Peyer's patch (tissue), 4 donors: ENCODE measurements at regions not wholly inside any gene's neighbourhood (a gene's known extent, or its start where the extent isn't known, plus 50 kb on each side); places are given as distances from the start of the nearest gene placed in this dataset.

ENCODE experiments used
- DNase-seq, 3 donors: peaks; one replicate each; pipeline ENCODE4 v3.0.0-alpha.2; 2017 to 2019
- H3K27ac ChIP-seq, 4 donors: fragments of 200-600 bp; sonication (generic); one replicate each; pipeline ENCODE4 v1.5.1; 2016 to 2019
- H3K27me3 ChIP-seq, 2 donors: fragments of 200-600 bp; sonication (generic); one replicate each; pipeline ENCODE4 v1.5.1; 2019
- H3K36me3 ChIP-seq, 3 donors: fragments of 200-600 bp; sonication (generic); one replicate each; pipeline ENCODE4 v1.5.1; 2016 to 2019
- H3K4me1 ChIP-seq, 4 donors: fragments of 200-600 bp; sonication (generic); one replicate each; pipeline ENCODE4 v1.5.1; 2016 to 2019
- H3K4me3 ChIP-seq, 4 donors: fragments of 200-600 bp; sonication (generic); 1 replicate in 3 of 4; 2 replicates in 1 of 4; pipeline ENCODE4 v1.5.1; 2016 to 2019; ENCODE audit warnings: mild to moderate bottlenecking in 1 of 4
- H3K9me3 ChIP-seq, 4 donors: fragments of 200-600 bp; sonication (generic); one replicate each; pipeline ENCODE4 v1.5.1; 2016 to 2019; ENCODE audit warnings: mild to moderate bottlenecking in 1 of 4
- CTCF ChIP-seq, 6 experiments: fragments of 450-650 bp in 4 of 6; fragments of 200-600 bp in 2 of 6; sonication (generic) in 1 of 6; IDR thresholded peaks; one replicate each; pipeline ENCODE4 v1.5.1; 2017 to 2019; ENCODE audit warnings: antibody characterized with exemption in 6 of 6, mild to moderate bottlenecking in 3 of 6, moderate library complexity in 1 of 6
- POLR2A ChIP-seq, 2 donors: fragments of 450-650 bp; IDR thresholded peaks; one replicate each; pipeline ENCODE4 v1.5.1; 2017; ENCODE audit warnings: antibody characterized with exemption in 2 of 2, mild to moderate bottlenecking in 2 of 2, moderate library complexity in 2 of 2

- no peak overlapping the region for H3K4me3 ChIP-seq
- H3K9me3 ChIP-seq, result no peaks in the 10 kb centered on the region
- DNase-seq, result no peak
- H3K4me1 ChIP-seq, result no peaks in the 10 kb centered on the region
- TF ChIP-seq CTCF (IDR thresholded peaks at IDR 0.05) (no peak), POLR2A (IDR thresholded peaks at IDR 0.05) (no peak)
- no peak overlapping the region for H3K27ac ChIP-seq
- H3K27me3 ChIP-seq, result no peaks in the 10 kb centered on the region
- H3K36me3 ChIP-seq, result no peaks in the 10 kb centered on the region
Observed at GRCh38 chr4:16302648-16303047, 76.4 kb upstream of the TAPT1 start.

GRCh38 chr4:16297003-16297402 is 70.7 kb upstream of the TAPT1 start:
- H3K9me3 ChIP-seq, result no peaks in the 10 kb centered on the region
- no peaks in the 10 kb centered on the region for H3K36me3 ChIP-seq
- no peak for DNase-seq
- no peak overlapping the region for H3K4me3 ChIP-seq
- TF ChIP-seq CTCF (IDR thresholded peaks at IDR 0.05), result no peak
- TF ChIP-seq POLR2A (IDR thresholded peaks at IDR 0.05), result no peak
- no peak overlapping the region for H3K27ac ChIP-seq
- H3K27me3 ChIP-seq, result no peaks in the 10 kb centered on the region
- no peaks in the 10 kb centered on the region for H3K4me1 ChIP-seq

GRCh38 chr4:16294455-16294854 is 68.2 kb upstream of the TAPT1 start:
- TF ChIP-seq POLR2A (IDR thresholded peaks at IDR 0.05) (no peak), CTCF (IDR thresholded peaks at IDR 0.05) (no peak)
- no peaks in the 10 kb centered on the region for H3K36me3 ChIP-seq
- DNase-seq, result no peak
- H3K4me3 ChIP-seq, result no peak overlapping the region
- H3K27me3 ChIP-seq, result no peaks in the 10 kb centered on the region
- H3K27ac ChIP-seq, result no peak overlapping the region
- no peaks in the 10 kb centered on the region for H3K9me3 ChIP-seq
- H3K4me1 ChIP-seq, result no peaks in the 10 kb centered on the region

GRCh38 chr4:16293210-16293838 is 67.1 kb upstream of the TAPT1 start:
- Histone ChIP-seq H3K9me3 (no peaks in the 10 kb centered on the region), H3K4me3 (no peak overlapping the region), H3K27me3 (no peaks in the 10 kb centered on the region), H3K27ac (no peak overlapping the region), H3K4me1 (no peaks in the 10 kb centered on the region), H3K36me3 (no peaks in the 10 kb centered on the region)
- no peak for DNase-seq
- TF ChIP-seq POLR2A (IDR thresholded peaks at IDR 0.05) (no peak), CTCF (IDR thresholded peaks at IDR 0.05) (no peak)

GRCh38 chr4:16292585-16292984 is 66.3 kb upstream of the TAPT1 start:
- DNase-seq, result no peak
- no peaks in the 10 kb centered on the region for H3K9me3 ChIP-seq
- no peak overlapping the region for H3K4me3 ChIP-seq
- TF ChIP-seq CTCF (IDR thresholded peaks at IDR 0.05) (no peak), POLR2A (IDR thresholded peaks at IDR 0.05) (no peak)
- H3K36me3 ChIP-seq, result no peaks in the 10 kb centered on the region
- no peak overlapping the region for H3K27ac ChIP-seq
- H3K27me3 ChIP-seq, result no peaks in the 10 kb centered on the region
- H3K4me1 ChIP-seq, result no peaks in the 10 kb centered on the region
